GM18498 (cell line): ENCODE measurements at regions not wholly inside any gene's neighbourhood (a gene's known extent, or its start where the extent isn't known, plus 50 kb on each side); places are given as distances from the start of the nearest gene placed in this dataset.

Experiments
- ATAC-seq: cut with Tn5 transposase; IDR thresholded peaks from one replicate; pipeline ENCODE4 v1.9.1; 2021; ENCODE audit warnings: mild to moderate bottlenecking, moderate library complexity; ENCODE audit not compliant: unreplicated experiment

DNA sequence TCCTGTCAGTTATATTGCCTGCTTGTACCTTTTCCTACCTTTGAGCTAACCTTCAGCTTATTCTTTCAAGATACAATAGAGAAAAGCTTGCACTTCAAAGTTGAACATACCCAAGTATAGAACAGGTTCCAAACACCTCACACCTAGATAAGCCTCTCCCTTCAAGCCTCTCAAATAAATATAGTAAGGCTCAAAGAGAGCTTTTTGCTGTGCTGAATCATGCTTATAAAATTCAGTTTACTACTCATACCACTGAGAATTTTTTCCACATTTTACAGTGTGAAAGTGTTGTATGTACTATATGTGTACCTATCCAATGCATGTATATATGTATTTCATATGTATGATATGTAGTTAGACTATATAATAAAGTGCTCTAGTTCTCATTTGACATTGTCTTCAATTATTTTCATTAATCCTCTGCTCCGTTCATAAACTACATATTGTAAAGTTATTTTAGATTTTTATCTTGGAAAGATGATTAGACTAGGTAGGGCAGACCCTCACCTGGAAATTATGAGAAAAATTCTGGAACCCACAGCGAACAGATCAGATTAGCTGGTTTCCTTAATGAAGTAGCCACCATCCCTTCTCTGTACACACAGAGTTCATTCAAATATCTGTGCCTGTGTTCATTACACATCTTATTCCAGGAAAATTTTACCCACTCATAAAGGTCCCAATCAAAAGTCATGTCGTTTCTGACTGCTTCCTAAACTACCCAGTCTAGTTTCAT lies 149.2 kb upstream of the RGMB start:
- no peak for ATAC-seq

DNA sequence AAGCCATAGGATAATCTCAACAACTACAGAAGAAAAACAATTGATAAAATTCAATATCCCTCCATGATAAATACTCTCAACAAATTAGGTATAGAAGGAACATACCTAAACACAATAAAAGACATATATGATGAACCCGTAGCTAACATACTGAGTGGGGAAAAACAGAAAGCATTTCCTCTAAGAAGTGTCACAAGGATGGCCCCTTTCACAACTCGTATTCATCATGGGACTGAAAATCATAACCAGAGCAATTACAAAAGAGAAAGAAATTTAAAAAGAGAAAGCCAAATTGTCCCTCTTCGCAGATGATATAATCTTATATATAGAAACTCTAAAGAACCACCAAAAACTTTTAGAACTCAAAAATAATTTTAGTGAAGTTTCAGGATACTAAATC lies 146.3 kb upstream of the RGMB start:
- ATAC-seq, result no peak

DNA sequence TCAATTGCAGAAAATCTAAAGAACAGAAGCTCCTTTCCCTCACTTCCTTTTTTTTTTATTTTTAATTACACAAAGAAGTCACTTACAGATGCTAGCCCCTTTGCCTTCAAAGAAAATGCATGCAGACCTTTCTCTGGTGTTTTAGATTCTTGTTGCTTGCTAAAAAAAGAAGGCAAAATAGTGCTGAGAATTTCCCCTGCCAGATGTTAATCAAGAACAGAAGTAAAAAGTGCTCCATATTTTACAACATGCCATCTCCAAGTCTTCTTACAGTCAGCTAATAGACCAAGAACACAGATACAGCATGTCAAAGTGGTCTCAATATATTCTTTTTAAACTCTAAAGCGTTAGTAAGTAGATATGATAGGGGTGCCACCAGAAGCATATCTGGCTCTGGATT lies 142.8 kb upstream of the RGMB start:
- ATAC-seq, result no peak

DNA sequence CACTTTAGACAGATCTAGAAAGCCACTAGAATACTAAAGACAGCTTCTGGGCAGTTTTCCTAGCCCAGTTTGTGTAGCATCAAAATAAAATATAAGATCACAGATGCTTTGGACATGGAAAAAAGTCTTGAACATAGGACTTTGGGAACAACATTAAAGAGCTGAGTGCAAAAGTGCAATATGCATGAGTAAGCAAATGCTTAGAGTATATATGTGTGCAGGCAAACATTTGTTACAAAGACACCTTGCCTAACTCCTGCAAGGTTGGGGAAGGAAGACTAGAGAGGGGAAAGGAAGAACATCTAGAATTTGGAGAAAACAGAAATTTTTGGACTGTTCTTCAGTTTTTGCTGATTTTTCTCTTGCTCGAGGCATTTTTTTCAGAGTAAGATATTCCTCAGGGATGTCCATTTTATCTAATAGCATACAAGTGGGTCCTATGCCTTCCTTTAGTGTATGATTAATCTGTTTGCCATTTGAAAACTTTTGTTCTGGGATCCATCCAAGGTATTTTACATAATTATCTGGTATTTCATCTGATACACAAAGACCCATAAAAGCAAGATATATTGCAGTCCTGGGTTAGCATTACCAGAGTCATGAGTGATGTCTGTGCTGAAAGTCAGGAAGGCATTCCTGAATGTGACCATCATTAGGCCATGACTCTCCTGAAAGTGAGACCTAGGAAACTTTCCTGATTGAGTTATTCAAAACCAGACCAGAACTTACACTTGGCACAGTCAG lies 142.0 kb upstream of the RGMB start:
- ATAC-seq, result no peak

DNA sequence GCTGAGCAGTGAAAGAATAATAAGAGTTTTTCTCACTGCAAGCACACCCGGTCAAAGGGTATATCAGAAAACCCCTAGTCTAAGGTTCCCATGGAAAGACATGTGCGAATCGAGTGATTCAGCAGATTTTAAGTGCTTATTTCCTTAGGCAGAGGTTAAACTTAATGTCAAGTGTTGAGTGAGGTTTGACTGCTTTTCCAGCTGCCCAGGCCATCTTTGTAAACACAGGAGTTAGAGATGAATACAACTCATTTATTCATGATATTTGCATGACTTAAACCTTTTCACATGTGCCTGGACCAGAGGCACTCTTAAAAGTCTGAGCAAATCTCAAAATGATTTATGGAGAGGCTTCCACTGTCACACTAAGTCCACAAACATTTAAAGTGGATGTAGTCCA lies 137.8 kb upstream of the RGMB start:
- no peak for ATAC-seq

DNA sequence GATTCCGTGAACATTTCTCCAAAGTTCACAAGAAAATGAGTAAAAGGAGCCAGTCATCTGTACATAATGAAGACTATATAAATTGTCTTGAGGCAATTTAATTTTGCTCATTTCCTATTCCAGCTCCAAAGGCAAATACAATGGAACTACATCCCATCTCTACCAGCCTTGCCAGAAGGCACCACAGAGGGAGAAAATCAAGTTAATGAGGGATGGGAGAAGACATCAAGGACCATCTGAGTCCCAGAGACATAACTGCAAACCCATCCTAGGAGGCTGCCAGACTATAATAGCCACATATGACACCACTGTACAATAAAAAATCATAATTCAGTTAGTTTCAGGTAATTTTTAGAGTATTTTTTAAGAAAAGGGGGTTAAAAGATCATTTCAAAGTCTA lies 136.3 kb upstream of the RGMB start:
- no peak for ATAC-seq

DNA sequence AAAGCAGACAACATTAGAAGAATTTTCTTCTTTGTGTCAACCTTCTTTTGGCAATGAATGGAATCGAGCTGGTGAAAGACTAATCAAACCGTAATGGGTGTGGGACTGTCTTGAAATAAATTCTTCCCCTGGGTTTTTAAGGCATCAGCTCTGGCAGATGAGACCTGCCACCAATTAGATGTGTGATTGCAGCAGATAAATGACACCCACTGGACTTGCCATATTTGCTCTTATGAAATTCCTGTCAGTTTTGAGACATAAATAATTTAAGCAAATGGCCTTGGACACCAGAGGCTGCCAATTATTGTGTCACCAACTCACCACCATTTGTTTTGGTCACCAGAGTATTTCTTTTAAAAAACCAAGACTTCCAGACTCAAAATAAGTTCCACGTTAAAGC lies 135.9 kb upstream of the RGMB start:
- ATAC-seq, result no peak

DNA sequence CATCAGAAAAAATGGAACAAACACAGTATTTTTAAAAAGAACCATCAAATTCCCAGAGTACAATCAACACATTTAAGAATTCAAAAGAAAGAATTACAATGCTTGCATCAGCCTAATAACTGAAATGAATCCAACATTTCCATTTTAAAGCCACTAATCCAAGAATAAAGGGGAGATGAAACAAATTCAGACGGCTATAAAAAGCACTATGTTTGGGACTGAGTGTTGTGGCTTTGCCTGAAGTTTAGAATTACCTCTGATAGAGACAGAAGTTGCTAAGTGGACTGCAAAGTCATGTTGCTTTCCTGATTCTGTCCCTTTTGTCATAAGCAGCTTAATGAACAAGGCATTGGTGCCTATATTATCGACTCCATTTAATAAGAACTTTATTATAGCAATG lies 135.4 kb upstream of the RGMB start:
- ATAC-seq, result no peak

DNA sequence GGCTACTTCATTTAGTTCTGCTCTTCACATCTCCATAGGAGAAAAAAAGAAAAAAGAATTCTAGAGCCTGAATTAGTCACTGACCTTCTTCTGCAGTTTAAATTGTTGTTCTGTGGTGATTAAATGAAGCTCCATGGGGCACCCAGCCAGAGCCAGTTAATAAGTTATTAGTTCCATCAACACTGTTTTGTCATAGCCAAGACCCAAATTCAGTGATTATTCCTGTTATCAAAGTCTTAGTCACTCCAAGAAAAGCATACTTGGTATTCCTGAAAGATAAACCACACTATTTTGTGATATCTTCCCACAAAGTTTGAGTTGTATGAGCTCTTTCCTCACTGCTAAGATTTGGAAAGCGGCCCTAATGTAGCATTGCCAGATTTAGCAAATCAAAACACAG lies 134.8 kb upstream of the RGMB start:
- ATAC-seq, result no peak

DNA sequence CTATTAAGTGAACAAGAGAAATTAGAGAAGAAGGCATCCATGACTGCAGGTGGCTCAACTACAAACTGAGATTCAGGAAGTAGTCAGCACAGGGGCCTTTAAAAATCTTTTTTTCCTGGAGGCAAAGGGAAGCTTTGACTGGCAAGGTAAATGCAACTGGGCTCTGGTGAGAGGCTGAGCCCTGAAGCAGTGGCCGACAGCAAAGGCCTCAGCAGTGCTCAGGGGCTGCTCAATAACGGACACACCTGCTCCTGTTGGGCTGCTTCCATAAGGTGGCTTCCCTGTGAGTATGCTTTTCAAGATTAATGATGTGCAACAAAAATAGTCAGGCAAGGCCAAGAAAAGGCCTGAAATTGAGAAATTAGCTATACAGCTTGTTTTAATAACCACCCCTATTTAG lies 134.2 kb upstream of the RGMB start:
- no peak for ATAC-seq

DNA sequence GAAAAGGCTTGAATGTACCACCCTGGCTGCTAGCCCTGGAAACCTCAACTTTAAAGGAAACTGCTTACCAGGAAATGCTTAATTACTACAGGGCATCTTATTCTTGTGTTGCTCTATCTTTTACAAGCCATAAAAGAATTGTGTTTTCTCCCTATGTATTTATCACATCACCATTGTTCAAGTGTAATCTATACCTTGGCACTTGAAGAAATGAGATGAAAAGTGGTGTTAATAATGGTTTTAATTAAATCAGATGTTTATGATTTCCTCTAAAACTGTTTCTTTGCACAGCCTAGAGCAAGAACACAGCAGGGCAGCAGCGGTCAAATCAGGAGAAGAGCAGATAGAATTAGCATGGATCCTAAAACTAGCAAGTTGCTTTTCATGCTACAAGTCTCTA lies 131.8 kb upstream of the RGMB start:
- no peak for ATAC-seq

DNA sequence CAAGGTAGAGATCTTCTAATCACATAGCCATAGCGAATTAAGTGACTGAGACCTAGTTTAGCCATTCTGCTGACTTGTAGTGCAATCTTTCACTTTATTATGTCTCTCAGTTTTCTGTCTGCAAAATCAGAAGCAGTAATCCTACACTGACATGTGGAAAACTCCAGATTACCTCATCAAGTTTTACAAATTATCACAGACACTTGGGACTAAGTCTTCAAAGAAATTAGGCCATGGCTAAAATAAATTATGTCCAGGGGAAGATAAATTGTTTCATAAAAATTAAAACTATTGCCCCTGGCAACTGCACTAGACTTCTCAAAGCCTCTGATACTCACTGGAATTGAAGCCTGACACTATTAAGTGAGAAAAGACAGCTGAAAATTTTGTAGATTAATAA lies 129.9 kb upstream of the RGMB start:
- ATAC-seq, result no peak

DNA sequence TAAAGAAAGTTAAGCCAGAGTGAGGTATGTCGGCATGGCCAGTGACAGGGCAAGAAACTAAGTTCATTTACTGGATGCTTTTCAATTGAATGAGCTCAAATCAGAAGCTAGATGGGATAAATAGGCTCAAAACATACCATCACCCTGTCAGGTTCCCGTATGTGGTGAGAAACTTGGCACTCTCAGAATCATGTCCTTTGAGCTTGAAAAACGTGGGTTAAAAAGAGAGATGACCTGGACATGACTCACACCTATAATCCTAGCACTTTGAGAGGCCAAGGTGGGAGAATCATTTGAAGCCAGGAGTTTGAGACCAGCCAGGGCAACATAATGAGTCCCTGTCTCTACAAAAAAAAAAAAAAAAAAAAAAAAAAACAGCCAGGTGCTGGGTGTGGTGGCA lies 121.7 kb upstream of the RGMB start:
- ATAC-seq, result no peak

DNA sequence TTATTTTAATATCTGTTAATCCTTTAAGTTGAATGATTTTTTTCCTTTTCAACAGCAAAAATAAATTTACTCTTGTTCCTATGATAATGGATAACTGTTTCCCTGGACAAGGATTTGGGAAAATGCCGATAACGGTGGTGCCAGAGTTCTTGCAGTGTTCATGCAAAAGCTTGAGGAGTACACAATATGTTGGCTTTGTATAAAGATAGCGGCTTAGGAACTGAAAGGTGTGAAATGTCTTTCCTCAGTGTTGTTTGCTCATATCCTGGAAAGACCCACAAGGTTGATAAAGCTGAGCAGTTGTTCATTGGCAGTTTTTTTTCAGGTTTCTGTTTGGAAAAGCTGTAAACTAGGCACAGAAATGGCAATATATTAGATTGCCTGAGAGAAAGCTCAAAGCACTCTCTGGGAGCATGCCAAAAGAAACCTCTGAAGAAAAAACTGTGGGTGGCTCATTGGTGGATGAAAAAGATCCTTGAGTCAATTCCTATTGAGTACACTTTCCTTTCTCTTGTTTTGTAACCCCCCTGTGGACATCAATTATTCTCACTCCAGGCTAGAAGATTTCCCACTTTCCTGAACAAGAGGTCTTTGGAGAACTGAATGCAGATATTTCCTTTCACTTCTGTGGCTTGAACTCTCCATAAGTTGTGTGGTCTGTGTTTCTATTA lies 117.2 kb upstream of the RGMB start:
- no peak for ATAC-seq

DNA sequence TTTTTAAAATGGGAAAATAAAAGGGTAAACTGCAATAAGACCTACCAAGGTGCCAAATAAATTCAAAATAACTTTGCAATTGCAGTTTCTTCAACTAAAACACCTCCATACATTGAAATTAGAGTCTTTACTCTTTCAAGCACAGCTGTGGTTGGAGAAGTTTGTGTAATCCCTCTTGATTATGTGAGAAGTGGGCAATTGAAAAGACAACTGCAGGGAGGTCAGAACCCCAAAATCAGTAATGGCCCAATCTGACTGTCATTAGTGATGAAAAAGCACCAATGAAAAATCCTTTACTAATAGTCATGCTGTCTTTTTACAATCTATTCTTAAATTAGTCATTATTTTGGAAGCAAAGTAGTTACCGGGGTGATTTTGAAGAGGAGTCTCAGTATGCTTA lies 116.7 kb upstream of the RGMB start:
- ATAC-seq, result no peak

DNA sequence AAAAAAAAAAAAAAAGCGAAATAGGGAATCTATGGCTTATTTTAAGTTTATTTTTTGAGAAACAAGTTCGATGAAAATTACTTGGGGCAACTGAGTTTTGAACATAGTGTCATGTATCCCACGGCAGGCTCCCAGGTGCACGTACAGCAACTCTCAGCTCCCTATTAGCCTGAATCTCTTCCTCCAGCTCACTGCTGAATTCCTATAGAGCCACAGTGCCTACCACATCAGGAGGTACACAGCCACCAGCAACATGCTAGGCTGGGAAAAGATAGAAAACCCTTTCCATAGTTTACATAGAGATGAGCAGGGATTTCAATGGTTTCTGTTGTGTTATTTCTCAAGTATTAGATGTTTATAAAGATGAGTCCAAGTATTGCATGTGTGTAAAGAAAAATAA lies 115.9 kb upstream of the RGMB start:
- no peak for ATAC-seq

DNA sequence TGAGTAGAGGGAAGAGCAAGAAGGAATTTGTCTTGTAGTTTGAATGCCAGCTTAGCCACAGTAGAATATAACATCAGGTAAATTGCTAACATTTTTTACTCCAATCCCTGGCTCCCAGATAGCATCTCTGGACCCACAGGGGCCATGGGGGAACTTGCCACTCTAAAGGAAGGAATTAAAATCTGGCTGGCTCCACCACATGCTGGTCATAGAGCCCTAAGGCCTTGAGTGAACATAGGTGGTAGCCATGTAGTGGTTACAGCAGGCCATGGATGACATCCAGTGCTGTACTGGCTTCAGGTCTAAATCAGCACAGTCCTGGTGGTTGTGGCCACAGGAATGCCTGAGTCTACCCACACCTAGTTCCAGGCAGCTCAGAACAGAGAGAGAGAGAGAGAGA lies 109.9 kb upstream of the RGMB start:
- ATAC-seq, result no peak

DNA sequence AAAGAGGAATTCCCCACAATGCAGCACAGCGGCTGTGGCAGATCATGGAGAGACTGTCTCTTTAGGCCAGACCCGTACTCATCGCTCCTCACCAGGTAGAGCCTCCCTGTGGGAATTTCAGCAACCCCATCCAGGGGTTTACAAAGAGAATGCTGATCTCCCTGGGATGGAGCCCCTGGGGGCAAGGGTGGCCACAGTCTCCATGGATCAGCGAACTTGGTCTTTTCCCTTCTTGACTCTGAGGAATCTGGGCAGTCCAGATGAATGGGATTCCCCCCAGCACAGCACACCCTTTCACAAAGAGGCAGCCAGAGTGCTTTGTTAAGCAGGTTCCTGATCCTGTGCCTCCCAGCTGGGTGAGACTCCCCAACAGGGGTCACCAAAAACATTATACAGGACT lies 108.7 kb upstream of the RGMB start:
- no peak for ATAC-seq

DNA sequence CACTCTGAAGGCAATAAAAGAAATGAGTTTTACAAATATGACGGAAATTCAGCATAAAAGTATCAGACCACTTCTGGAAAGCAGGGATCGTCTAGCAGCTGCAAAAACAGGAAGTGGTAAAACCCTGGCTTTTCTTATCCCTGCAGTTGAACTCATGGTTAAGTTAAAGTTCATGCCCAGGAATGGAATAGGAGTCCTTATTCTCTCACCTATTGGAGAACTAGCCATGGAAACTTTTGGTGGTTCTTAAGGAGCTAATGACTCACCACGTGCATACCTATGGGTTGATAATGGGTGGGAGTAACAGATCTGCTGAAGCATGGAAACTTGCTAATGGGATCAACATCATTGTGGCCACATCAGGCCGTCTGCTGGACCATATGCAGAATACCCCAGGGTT lies 93.5 kb upstream of the RGMB start:
- no peak for ATAC-seq

DNA sequence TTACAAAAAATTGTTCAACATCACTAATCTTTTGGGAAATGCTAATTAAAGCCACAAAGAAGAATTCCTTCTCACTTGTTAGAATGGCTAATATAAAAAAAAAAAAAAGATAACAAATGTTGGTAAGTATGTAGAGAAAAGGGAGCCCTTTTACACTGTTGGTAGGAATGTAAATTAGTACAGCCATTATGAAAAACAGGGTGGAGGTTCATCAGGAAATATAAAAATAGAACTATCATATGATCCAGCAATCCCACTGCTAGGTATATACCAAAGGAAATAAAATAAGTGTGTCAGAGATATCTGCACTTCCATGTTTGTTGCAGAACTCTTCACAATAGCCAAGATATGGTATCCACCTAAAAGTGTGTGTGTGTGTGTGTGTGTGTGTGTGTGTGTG lies 83.5 kb upstream of the RGMB start:
- no peak for ATAC-seq

DNA sequence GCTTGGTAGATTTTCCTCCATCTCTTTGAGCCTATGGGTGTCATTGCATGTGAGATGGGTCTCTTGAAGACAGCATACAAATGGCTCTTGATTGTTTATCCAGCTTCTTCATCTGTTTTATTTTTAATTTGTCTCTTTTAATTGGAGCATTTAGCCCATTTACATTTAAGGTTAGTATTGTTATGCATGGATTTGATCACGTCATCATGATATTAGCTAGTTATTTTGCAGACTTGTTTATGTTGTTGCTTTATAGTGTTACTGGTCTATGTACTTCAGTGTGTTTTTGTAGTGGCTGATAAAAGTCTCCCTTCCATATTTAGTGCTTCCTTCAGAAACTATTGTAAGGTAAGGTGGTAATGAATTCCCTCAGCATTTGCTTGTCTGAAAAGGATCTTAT lies 78.6 kb upstream of the RGMB start:
- ATAC-seq, result no peak

DNA sequence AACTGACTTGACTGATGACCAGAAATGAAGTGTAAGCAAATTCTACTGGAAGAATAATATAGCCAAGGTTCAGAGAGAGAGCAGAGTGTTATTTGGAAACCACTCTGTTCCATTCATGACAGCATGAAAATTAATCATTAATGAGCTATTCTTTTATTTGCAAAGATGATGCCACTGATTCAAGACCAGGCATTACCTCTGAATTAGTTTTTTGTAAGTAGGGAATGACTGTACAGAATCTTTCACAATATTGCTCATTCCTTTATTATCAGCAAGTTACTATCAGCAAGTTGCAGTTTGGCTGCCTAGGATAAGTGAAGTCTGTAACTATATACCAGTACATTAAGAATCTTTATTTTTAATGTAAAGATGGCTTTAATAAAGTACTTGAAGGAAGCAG lies 75.1 kb upstream of the RGMB start:
- no peak for ATAC-seq
